Right cardiac atrium (tissue), 5 donors: ENCODE measurements at regions not wholly inside any gene's neighbourhood (a gene's known extent, or its start where the extent isn't known, plus 50 kb on each side); places are given as distances from the start of the nearest gene placed in this dataset.

ENCODE experiments used
- ATAC-seq, 2 donors: fragments of 200-7000 bp; cut with Tn5 transposase; one replicate each; pipeline versions ENCODE4 v1.8.0 to v1.9.1; 2020; ENCODE audit warnings: moderate library complexity in 2 of 2, mild to moderate bottlenecking in 1 of 2
- DNase-seq, 3 donors: peaks; one replicate each; pipeline ENCODE4 v3.0.0-alpha.2; 2020
- H3K27ac ChIP-seq: one replicate; pipeline ENCODE4 v1.5.1; 2013; ENCODE audit warnings: mild to moderate bottlenecking, low read length, control low read depth, moderate library complexity
- H3K27me3 ChIP-seq: one replicate; pipeline ENCODE4 v1.6.1; 2013; ENCODE audit not compliant: control insufficient read depth, insufficient read depth
- H3K4me1 ChIP-seq: one replicate; pipeline ENCODE4 v1.6.1; 2013; ENCODE audit warnings: low read length; ENCODE audit not compliant: control insufficient read depth, insufficient read depth
- H3K4me3 ChIP-seq: one replicate; pipeline ENCODE4 v1.5.1; 2013; ENCODE audit warnings: low read length, control low read depth
- H3K9me3 ChIP-seq: one replicate; pipeline ENCODE4 v1.6.1; 2013; ENCODE audit warnings: low read length; ENCODE audit not compliant: control insufficient read depth
- WGBS: extraction: QIAGEN DNeasy Blood & Tissue Kit; methylation state at CpG from one replicate; pipeline ENCODE4 v1.1.7; 2013; 5-methylcytosine and 5-hydroxymethylcytosine counted together
- intact Hi-C, 4 donors: fragments of 100-400 bp; cut with DNase I; formaldehyde crosslinking; loops; one replicate each; pipeline versions ENCODE4 v1.11.0 to v1.14.0; 2022 to 2023
- donor health status: healthy with polysubstance abuse.
- donor health status: DM: no; HTN: yes; CAD: no.
- donor health status: DM: no; HTN: no; CAD: no.
- donor health status: DM: no; HTN: yes; CAD: no; lungs with severe emphysema.
- donor health status: DM: yes; HTN: yes; CAD: no.

DNA sequence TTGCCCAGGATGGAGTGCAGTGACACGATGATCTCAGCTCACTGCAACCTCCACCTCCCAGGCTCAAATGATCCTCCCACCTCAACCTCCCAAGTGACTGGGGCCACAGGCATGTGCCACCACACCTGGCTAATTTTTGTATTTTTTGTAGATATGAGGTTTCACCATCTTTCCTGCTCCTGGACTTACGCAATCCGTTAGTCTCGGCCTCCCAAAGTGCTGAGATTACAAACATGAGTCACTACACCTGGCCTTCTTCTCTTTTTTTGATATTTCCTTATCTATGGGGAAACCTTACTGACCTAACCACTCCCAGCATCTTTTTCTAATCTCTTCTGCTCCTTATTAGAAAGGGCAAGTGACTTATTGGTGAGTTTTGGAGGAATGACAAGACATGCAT, 121.7 kb upstream of the CHORDC1 start:
- no peak overlapping the region for H3K27ac ChIP-seq
- H3K4me3 ChIP-seq, result no peak overlapping the region
- ATAC-seq (no peak), DNase-seq (no peak)
- intact Hi-C loops, result no loop called here
- H3K9me3 ChIP-seq, result no peaks in the 10 kb centered on the region
- H3K4me1 ChIP-seq, result no peaks in the 10 kb centered on the region
- H3K27me3 ChIP-seq, result no peaks in the 10 kb centered on the region
- 79% methylated on average over 4 of the region's 4 CpGs for WGBS

DNA sequence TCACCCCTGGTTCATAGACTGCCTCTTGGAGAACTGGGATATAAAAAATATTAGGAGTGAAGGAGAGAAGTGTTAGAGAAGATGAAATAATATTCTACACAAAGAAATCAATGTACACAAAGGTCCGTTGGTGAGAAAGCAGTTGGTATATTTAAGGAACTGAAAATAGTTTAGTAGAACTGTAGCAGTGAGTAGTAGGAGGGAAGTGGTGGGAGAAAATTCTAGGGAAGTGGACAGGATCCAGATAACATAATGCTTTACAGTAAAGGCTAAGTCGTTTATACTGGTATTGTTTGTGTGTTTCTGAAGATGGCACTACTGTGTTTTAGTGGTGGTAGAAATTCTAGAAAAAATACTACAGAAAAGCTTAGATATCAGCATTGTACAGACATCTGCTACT, 120.8 kb upstream of the CHORDC1 start:
- DNase-seq (no peak), ATAC-seq (no peak)
- no peak overlapping the region for H3K27ac ChIP-seq
- H3K4me1 ChIP-seq, result no peaks in the 10 kb centered on the region
- 31% methylated on average over 2 of the region's 2 CpGs for WGBS
- no peaks in the 10 kb centered on the region for H3K9me3 ChIP-seq
- intact Hi-C loops, result no loop called here
- H3K27me3 ChIP-seq, result no peaks in the 10 kb centered on the region
- no peak overlapping the region for H3K4me3 ChIP-seq

DNA sequence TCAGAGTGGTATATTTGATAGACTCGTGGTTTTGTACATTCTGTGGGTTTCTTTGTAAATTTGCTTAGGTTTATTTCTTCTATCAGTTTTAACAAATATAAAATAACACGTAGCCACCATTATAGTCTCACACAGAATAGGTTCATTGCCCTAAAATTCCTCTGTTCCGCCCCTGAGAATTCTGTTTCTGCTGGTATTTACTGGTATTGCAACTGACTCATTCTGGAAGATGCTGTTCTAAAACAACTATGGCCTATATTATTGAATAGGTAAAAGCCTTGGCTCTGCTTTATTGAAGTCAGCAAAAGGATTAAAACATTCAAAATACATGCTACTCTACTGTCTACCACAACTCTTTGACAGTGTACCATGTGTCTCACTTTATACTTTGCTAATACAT, 119.1 kb upstream of the CHORDC1 start:
- no peaks in the 10 kb centered on the region for H3K4me1 ChIP-seq
- ATAC-seq, result no peak
- H3K27me3 ChIP-seq, result no peaks in the 10 kb centered on the region
- WGBS, result 84% methylated on average over 3 of the region's 3 CpGs
- no peak overlapping the region for H3K4me3 ChIP-seq
- no peak overlapping the region for H3K27ac ChIP-seq
- DNase-seq, result no peak
- intact Hi-C loops, result no loop called here
- no peaks in the 10 kb centered on the region for H3K9me3 ChIP-seq

DNA sequence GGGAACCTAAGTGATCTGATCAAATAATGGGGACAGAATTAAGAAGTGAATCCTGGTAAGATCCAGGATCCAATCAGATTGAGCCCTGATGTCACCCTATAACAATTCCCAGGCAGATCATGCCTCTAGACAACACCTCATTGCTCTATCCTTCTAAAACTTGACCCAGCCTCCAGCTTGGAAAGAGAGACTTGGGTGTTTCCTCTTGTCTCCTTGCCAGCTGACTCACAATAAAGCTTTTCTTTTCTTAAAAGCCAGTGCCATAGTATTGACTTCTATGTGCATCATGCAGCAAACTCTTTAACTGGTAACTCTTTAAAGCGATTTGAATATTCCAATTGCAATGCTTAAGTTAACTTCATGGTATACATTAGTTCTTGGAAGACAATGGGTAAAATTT, 109.6 kb upstream of the CHORDC1 start:
- intact Hi-C loops, result no loop called here
- Histone ChIP-seq H3K27me3 (no peaks in the 10 kb centered on the region), H3K4me3 (no peak overlapping the region), H3K9me3 (no peaks in the 10 kb centered on the region), H3K4me1 (no peaks in the 10 kb centered on the region), H3K27ac (no peak overlapping the region)
- no peak for DNase-seq
- WGBS, result 90% methylated on average over 1 of the region's 1 CpG
- ATAC-seq, result no peak

DNA sequence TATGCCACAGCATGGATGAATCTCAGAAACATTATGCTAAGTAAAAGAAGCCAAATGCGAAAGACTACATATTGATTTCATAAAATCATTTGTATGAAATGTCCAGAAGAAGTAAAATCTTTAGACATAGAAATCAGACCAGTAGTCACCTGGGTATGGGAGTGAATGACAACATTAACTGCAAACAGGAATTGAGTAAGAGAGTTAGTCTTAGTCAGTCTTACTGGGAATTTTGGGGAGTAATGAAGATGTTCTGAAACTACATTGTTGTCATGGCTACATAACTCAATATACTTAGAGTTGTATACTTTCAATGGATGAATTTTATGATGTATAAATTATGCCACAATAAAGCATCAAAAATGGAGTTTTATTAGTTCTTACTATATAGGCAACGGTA, 107.8 kb upstream of the CHORDC1 start:
- no peak overlapping the region for H3K27ac ChIP-seq
- H3K27me3 ChIP-seq, result no peaks in the 10 kb centered on the region
- WGBS, result 90% methylated on average over 2 of the region's 2 CpGs
- ATAC-seq (no peak), DNase-seq (no peak)
- no peaks in the 10 kb centered on the region for H3K4me1 ChIP-seq
- H3K9me3 ChIP-seq, result no peaks in the 10 kb centered on the region
- H3K4me3 ChIP-seq, result no peak overlapping the region
- intact Hi-C loops, result no loop called here

DNA sequence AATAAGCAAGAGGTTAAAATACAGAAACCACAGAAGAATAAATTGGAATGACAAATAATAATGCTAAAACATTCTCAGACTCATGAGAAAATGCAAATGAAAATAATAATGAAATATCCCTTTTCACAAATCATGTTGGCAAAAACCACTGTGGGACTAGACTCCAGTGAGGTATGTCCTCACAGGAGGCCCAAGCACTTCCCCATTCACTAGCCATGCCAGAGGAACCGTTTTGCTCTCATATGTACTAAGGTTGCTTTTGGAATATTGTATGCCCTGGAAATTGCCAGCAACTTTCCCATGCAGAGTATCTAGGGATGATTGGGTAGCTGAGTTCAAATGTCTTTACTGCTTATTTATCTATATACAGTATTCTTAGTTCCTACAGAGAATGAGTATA, 106.2 kb upstream of the CHORDC1 start:
- H3K27ac ChIP-seq, result no peak overlapping the region
- no peak for DNase-seq
- intact Hi-C loops, result no loop called here
- no peaks in the 10 kb centered on the region for H3K4me1 ChIP-seq
- ATAC-seq, result no peak
- H3K4me3 ChIP-seq, result no peak overlapping the region
- WGBS, result 63% methylated on average over 1 of the region's 1 CpG
- no peaks in the 10 kb centered on the region for H3K27me3 ChIP-seq
- no peaks in the 10 kb centered on the region for H3K9me3 ChIP-seq

DNA sequence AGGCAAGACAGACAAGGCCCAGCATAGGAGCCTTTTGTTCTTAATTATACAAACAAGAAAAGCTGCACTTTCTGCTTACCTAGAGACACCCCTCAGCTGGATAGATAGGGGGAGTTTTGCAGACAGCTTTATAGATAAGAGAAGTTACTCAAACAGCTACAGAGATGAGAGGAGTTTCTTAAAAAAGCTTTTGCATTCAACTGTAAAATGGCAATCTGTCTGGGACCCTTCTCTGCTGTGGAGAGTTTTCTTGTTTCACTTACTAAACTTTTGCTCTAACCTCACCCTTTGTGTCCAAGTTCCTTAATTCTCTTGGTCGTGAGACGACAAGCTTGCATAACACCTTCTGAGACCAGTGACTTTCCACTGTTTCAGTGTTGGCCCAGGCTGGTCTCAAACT, 103.8 kb upstream of the CHORDC1 start:
- intact Hi-C loops, result no loop called here
- ATAC-seq (no peak), DNase-seq (no peak)
- Histone ChIP-seq H3K9me3 (no peaks in the 10 kb centered on the region), H3K27me3 (no peaks in the 10 kb centered on the region), H3K4me3 (no peak overlapping the region), H3K27ac (no peak overlapping the region), H3K4me1 (no peaks in the 10 kb centered on the region)
- 38% methylated on average over 2 of the region's 2 CpGs for WGBS

DNA sequence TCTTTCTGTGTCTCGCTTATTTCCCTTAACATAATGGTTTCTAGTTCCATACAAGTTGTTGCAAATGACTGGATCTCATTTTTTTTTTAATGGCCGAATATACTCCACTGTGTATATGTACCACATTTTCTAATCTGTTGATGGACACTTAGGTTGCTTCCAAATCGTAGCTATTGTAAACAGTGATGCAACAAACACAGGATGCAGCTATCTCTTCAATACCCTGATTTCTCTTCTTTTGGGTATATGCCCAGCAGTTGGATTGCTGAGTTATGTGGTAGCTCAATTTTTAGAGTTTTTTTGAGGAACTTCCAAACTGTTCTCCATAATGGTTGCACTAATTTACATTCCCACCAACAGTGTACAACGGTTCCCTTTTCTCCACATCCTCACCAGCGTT, 100.4 kb upstream of the CHORDC1 start:
- DNase-seq, result no peak
- H3K4me1 ChIP-seq, result no peaks in the 10 kb centered on the region
- intact Hi-C loops, result no loop called here
- H3K9me3 ChIP-seq, result no peaks in the 10 kb centered on the region
- no peaks in the 10 kb centered on the region for H3K27me3 ChIP-seq
- WGBS, result 79% methylated on average over 5 of the region's 5 CpGs
- H3K4me3 ChIP-seq, result no peak overlapping the region
- H3K27ac ChIP-seq, result no peak overlapping the region
- ATAC-seq, result no peak

DNA sequence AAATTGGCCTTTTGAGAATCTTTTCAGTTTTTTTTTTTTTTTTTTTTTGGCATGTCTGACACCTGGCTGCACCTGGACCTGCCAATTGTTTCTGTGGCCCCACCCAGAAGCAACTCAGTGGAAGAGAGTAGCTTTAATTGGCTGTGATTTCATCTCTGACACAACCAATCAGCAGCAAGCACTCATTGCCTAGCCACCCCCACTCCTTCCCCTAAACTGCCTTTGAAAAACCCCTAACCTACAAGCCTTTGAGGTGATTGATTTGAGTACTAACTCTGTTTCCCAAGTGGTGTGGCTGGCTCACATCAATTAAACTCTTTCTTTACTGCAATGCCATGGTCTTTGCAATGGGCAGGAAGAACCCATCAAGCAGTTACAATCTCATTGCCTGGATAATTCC, 98.2 kb upstream of the CHORDC1 start:
- no peak for DNase-seq
- H3K27ac ChIP-seq, result no peak overlapping the region
- intact Hi-C loops, result no loop called here

DNA sequence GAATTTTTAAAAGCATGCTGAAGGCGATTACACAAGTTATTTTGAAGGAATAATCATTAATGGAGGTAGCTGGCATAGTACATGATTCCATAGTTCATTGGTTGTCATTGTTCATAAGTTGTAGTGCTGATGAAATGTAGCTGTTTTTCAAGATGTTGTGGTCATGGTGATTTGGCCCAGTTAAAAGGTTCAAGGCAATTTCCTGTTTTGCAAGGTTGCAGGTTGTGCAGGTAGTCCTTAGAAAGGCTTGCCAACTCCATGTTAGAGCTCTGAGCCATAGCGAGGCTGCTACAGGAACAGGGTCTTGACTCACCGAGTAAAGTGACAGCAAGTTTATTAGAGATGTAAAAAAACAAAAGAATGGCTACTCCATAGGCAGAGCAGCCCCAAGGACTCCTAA, 95.8 kb upstream of the CHORDC1 start:
- no peaks in the 10 kb centered on the region for H3K27me3 ChIP-seq
- DNase-seq (no peak), ATAC-seq (no peak)
- 72% methylated on average over 3 of the region's 3 CpGs for WGBS
- H3K4me1 ChIP-seq, result no peaks in the 10 kb centered on the region
- intact Hi-C loops, result no loop called here
- H3K27ac ChIP-seq, result no peak overlapping the region
- no peaks in the 10 kb centered on the region for H3K9me3 ChIP-seq
- H3K4me3 ChIP-seq, result no peak overlapping the region

More for the DNA sequence above, 98.2 kb upstream of the CHORDC1 start:
- Histone ChIP-seq H3K4me3 (no peak overlapping the region), H3K27me3 (no peaks in the 10 kb centered on the region), H3K4me1 (no peaks in the 10 kb centered on the region), H3K9me3 (no peaks in the 10 kb centered on the region)
- no peak for ATAC-seq

DNA sequence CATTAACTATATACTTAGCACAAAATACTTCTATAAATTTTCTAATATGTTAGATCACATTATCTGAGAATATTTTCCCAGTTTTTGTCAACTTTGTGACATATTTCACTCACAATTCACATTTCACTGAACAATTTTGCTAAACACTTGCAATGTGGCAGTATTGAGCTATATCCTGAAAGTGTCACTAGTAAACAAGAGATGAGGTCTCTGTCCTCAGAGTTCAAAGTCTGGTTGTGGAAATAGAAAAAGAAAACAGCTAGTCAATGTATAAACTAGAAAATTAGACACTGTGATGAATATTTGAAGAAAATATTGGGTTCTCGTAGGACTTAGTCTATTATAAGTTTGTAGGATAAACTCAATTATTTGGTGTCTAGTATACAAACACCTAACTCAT, 87.4 kb upstream of the CHORDC1 start:
- Histone ChIP-seq H3K9me3 (no peaks in the 10 kb centered on the region), H3K27ac (no peak overlapping the region), H3K27me3 (no peaks in the 10 kb centered on the region), H3K4me1 (no peaks in the 10 kb centered on the region), H3K4me3 (no peak overlapping the region)
- DNase-seq (no peak), ATAC-seq (no peak)
- intact Hi-C loops, result no loop called here
- WGBS, result 79% methylated on average over 1 of the region's 1 CpG

DNA sequence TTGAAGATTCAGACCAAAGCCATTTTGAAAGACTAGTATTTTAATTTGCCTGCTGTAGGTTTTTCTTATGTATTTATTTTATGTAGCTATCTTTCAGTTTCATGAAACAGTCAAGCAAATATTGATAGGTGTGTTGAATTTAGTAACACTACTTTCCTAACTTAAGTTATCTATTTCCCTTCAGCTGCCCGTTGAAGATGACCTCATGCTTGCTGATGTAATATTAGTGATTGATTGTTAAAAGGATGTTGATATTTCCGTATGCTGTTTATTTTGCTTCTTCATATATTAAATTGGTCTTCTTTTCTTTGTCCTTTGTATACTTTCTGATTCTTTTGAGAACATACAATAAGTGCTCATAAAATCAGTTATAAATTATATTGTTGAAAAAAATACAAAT, 86.8 kb upstream of the CHORDC1 start:
- H3K9me3 ChIP-seq, result no peaks in the 10 kb centered on the region
- 27% methylated on average over 2 of the region's 2 CpGs for WGBS
- DNase-seq (no peak), ATAC-seq (no peak)
- no peaks in the 10 kb centered on the region for H3K4me1 ChIP-seq
- H3K27me3 ChIP-seq, result no peaks in the 10 kb centered on the region
- no peak overlapping the region for H3K4me3 ChIP-seq
- H3K27ac ChIP-seq, result no peak overlapping the region
- intact Hi-C loops, result no loop called here
